Right lobe of liver (tissue), 4 donors: ENCODE measurements at regions not wholly inside any gene's neighbourhood (a gene's known extent, or its start where the extent isn't known, plus 50 kb on each side); places are given as distances from the start of the nearest gene placed in this dataset.

Experiments used
- POLR2A ChIP-seq: fragments of 450-650 bp; IDR thresholded peaks from one replicate; pipeline ENCODE4 v1.6.1; 2017; ENCODE audit warnings: antibody characterized with exemption, mild to moderate bottlenecking
- TF ChIP-seq, protein P1 (sequence below), 4 donors: fragments of 200-600 bp in 3 of 4; fragments of 450-650 bp in 1 of 4; IDR thresholded peaks; one replicate each; pipeline versions ENCODE4 v1.5.1 to v1.8.0; 2016 to 2022; ENCODE audit warnings: antibody characterized with exemption in 4 of 4, mild to moderate bottlenecking in 2 of 4
- donor health status: DM: no; HTN: no; CAD: no.
- donor health status: DM: no; HTN: no; CAD: no.
- donor health status: DM: no; HTN: yes; CAD: no.

DNA sequence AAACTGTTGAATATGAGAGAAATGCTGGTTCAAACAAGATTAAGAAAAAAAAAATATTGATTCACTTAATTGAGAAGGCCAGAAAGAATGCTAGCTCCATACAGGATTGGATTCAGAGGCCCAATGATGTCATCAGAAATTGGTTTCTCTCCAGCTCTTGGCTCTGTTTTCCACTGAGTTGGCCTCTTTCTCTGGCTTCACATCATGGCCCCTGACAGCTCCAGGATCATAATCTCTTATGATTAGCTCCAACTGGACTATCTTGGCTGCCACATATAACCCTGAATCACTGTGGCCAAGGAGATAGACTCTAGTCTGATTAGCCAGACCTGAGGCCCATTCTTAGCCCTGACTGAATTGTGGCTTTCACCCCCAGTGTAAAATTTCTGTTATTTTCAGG lies 244.7 kb upstream of the GRAMD2B start:
- TF ChIP-seq, protein P1, sequence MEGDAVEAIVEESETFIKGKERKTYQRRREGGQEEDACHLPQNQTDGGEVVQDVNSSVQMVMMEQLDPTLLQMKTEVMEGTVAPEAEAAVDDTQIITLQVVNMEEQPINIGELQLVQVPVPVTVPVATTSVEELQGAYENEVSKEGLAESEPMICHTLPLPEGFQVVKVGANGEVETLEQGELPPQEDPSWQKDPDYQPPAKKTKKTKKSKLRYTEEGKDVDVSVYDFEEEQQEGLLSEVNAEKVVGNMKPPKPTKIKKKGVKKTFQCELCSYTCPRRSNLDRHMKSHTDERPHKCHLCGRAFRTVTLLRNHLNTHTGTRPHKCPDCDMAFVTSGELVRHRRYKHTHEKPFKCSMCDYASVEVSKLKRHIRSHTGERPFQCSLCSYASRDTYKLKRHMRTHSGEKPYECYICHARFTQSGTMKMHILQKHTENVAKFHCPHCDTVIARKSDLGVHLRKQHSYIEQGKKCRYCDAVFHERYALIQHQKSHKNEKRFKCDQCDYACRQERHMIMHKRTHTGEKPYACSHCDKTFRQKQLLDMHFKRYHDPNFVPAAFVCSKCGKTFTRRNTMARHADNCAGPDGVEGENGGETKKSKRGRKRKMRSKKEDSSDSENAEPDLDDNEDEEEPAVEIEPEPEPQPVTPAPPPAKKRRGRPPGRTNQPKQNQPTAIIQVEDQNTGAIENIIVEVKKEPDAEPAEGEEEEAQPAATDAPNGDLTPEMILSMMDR (IDR thresholded peaks at IDR 0.05): no peak
- TF ChIP-seq POLR2A: no peak
